Left lung (tissue), 4 donors: ENCODE measurements at regions not wholly inside any gene's neighbourhood (a gene's known extent, or its start where the extent isn't known, plus 50 kb on each side); places are given as distances from the start of the nearest gene placed in this dataset.
A peak's percentile ranks its signal among the peaks of the same experiment; 100 is the strongest.

Experiments
- ATAC-seq: fragments of 200-7000 bp; cut with Tn5 transposase; one replicate; pipeline ENCODE4 v1.9.1; 2020; ENCODE audit warnings: moderate library complexity
- DNase-seq, 4 donors: peaks; one replicate each; pipeline ENCODE4 v3.0.0-alpha.2; 2013 to 2020
- H3K27ac ChIP-seq, 2 donors: fragments of 200-600 bp; sonication (generic) in 1 of 2; one replicate each; pipeline versions ENCODE4 v1.5.0 to v1.8.0; 2020 to 2021
- H3K27me3 ChIP-seq, 2 donors: fragments of 200-600 bp; sonication (generic) in 1 of 2; one replicate each; pipeline versions ENCODE4 v1.5.0 to v1.8.0; 2020 to 2021
- H3K36me3 ChIP-seq, 2 donors: fragments of 200-600 bp; sonication (generic) in 1 of 2; one replicate each; pipeline versions ENCODE4 v1.5.0 to v1.8.0; 2020 to 2021
- H3K4me1 ChIP-seq, 2 donors: fragments of 200-600 bp; one replicate each; pipeline ENCODE4 v1.8.0; 2021
- H3K4me3 ChIP-seq, 2 donors: fragments of 200-600 bp; sonication (generic) in 1 of 2; one replicate each; pipeline versions ENCODE4 v1.5.0 to v1.8.0; 2020 to 2021; ENCODE audit warnings: mild to moderate bottlenecking in 1 of 2
- H3K9me3 ChIP-seq, 2 donors: fragments of 200-600 bp; sonication (generic) in 1 of 2; one replicate each; pipeline versions ENCODE4 v1.5.0 to v1.8.0; 2020 to 2021
- intact Hi-C, 2 donors: fragments of 100-400 bp; cut with DNase I; formaldehyde crosslinking; loops; one replicate each; pipeline versions ENCODE4 v1.11.2 to v1.14.2; 2022
- TF ChIP-seq, protein P1 (sequence below), 2 donors: fragments of 200-600 bp; sonication (generic) in 1 of 2; IDR thresholded peaks; one replicate each; pipeline versions ENCODE4 v1.5.0 to v1.8.0; 2021; ENCODE audit warnings: antibody characterized with exemption in 2 of 2
- donor health status: DM: no; HTN: yes; CAD: no.
- donor health status: DM: no; HTN: no; CAD: no.

DNA sequence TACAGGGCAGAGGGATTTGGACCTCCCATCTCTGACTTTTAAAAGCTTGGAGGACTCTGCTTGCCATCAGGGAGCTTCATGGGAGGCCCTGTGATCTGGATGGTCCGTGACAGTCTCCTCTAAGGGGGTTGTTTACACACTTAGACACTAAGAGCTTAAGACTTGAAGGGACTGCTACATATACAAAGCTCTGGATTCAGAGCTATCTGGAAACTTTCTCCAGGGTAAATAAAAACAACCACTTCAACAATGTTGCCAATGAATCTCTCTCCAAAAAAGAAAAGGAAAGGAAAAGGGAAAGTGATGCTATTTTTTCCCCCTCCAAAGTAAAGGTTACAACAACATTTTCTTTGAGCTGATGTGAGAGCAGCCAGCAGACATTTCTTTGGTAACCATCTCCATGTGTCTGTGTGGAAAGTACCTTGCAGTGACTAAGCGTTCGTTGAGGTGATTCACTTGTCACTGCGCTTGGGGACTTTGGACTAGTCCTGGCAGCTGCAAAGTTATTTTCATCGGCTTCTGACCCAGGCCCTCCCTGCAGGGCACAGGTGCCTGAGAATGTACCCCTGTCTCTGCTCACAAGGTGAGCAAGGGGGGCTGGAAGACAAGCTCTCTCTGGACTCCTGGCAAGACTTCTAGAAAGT lies 262.1 kb upstream of the KLF4 start:
- DNase-seq (no peak), ATAC-seq (peak; percentile 6)
- Histone ChIP-seq H3K4me1 (peaks cover 14 to 46% of the 10 kb centered on the region in 2 donors), H3K27me3 (no peaks in the 10 kb centered on the region), H3K4me3 (no peak overlapping the region), H3K27ac (peak overlapping the region; percentile 59 to 72), H3K36me3 (no peaks in the 10 kb centered on the region), H3K9me3 (no peaks in the 10 kb centered on the region)
- intact Hi-C loops, result no loop called here
- TF ChIP-seq, protein P1, sequence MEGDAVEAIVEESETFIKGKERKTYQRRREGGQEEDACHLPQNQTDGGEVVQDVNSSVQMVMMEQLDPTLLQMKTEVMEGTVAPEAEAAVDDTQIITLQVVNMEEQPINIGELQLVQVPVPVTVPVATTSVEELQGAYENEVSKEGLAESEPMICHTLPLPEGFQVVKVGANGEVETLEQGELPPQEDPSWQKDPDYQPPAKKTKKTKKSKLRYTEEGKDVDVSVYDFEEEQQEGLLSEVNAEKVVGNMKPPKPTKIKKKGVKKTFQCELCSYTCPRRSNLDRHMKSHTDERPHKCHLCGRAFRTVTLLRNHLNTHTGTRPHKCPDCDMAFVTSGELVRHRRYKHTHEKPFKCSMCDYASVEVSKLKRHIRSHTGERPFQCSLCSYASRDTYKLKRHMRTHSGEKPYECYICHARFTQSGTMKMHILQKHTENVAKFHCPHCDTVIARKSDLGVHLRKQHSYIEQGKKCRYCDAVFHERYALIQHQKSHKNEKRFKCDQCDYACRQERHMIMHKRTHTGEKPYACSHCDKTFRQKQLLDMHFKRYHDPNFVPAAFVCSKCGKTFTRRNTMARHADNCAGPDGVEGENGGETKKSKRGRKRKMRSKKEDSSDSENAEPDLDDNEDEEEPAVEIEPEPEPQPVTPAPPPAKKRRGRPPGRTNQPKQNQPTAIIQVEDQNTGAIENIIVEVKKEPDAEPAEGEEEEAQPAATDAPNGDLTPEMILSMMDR (IDR thresholded peaks at IDR 0.05), result no peak

DNA sequence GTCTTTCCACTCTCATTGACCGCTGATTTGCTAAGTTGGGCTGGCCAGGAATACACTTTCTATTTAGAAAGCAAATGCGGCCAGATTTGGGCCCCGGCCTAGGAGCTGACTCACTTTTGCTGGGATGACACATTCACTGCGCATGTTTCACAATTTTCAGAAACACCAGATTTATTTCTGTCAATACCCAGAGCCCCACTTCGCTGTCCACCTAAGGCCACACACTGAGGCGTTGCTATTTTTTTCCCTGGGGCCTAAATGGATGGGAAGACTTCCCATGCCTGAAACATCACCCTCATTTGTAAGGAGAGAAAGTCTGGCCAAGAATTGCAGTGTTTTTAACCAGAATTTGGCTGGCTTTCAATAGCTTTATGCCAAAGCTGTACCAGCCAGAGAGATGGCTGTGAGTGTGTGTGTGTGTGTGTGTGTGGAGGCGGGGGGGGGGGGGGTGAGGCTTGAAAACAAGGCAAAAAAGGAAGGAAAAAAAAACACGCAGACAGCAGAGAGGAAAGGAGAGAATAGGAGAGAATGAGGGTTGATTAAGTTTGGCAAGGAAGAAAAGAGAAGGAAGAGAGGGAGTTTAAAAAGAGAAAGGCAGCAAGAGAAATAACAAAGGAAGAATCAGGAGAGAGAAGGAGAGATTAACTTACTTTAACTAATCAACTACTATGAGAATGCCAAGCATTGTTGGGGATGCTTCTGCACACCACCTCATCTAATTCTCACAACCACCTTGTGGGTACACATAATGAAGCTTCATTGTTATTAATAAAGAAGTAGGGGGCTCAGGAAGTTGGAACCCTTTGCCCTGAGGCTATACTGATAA lies 261.4 kb upstream of the KLF4 start:
- H3K4me1 ChIP-seq, result peaks cover 14 to 46% of the 10 kb centered on the region in 2 donors
- ATAC-seq (peak; percentile 73), DNase-seq (peak; percentile 70 to 84 (median 78))
- TF ChIP-seq, protein P1 (IDR thresholded peaks at IDR 0.05), result no peak
- H3K4me3 ChIP-seq, result no peak overlapping the region
- no peaks in the 10 kb centered on the region for H3K9me3 ChIP-seq
- no peaks in the 10 kb centered on the region for H3K36me3 ChIP-seq
- no peaks in the 10 kb centered on the region for H3K27me3 ChIP-seq
- intact Hi-C loops, result no loop called here
- H3K27ac ChIP-seq, result peak overlapping the region; percentile 72 to 78

DNA sequence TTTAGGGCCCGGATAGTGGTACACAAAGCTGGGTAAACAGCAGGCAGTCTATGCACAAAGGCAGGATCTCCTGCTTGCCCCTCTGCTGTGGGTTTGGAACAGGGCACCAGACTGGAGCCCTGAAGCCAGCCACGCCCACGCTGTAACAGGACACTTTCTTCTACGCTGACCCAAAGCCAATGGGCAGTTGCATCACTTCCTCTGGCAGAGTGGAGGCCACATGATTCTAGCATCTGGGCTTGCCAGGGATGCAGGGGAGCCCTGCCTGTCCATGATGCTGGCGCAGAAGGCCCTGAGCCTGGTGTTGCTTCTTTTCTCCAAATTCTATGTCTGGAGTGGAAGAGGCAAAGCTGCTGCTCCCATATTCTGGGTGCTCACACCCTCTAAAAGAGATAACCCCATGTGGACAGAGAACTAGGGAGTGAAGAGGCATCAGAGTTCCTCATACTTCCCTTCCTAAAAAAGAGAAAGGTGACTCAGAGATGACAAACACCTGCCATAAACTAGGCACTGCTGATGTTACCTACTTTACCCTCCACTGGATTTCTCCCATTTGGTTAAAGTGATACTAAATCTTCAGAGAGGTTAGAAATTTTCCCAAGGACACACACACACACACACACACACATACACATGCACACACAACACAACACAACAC lies 260.3 kb upstream of the KLF4 start:
- H3K9me3 ChIP-seq, result no peaks in the 10 kb centered on the region
- intact Hi-C loops, result no loop called here
- peak overlapping the region; percentile 51 to 78 for H3K27ac ChIP-seq
- DNase-seq (peak; percentile 67 to 87 (median 86)), ATAC-seq (peak; percentile 84)
- peaks cover 14 to 36% of the 10 kb centered on the region in 2 donors for H3K4me1 ChIP-seq
- no peaks in the 10 kb centered on the region for H3K36me3 ChIP-seq
- H3K4me3 ChIP-seq, result no peak overlapping the region
- TF ChIP-seq, protein P1 (IDR thresholded peaks at IDR 0.05), result no peak
- H3K27me3 ChIP-seq, result no peaks in the 10 kb centered on the region

DNA sequence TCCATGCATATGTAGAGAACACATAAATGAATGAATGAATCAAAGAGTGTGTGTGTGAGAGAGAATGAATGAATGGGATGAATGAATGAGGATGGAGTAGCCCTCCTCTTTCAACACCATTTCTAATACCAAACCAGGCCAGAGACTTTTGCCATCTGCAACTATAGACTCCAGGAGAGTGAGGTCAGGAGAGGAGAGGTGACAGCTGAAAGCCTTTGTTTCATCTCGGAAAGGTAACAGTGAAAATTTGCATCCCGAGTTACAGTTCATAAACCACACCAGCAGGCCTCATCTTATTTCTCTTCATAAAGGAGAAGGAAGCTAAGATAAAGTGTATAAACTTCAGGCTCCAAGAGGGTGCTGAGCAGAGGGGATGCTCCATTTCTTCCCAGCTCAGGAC lies 255.3 kb upstream of the KLF4 start:
- H3K4me1 ChIP-seq, result peaks cover 7 to 10% of the 10 kb centered on the region in 2 donors
- ATAC-seq (no peak), DNase-seq (no peak)
- H3K36me3 ChIP-seq, result no peaks in the 10 kb centered on the region
- intact Hi-C loops, result no loop called here
- no peak overlapping the region for H3K27ac ChIP-seq
- H3K27me3 ChIP-seq, result no peaks in the 10 kb centered on the region
- no peaks in the 10 kb centered on the region for H3K9me3 ChIP-seq
- H3K4me3 ChIP-seq, result no peak overlapping the region
- TF ChIP-seq, protein P1 (IDR thresholded peaks at IDR 0.05), result no peak
